ENCODE measurements at regions not wholly inside any gene's neighbourhood (a gene's known extent, or its start where the extent isn't known, plus 50 kb on each side); places are given as distances from the start of the nearest gene placed in this dataset.
"Not testable (repeated sequence)": the region's sequence is repeated elsewhere in the genome, so short reads cannot be mapped to it uniquely, and the experiment has no call there.

- no peak for DNase-seq
Measured at GRCh38 chr14:30387871-30388270, 171.1 kb upstream of the G2E3 start.

GRCh38 chr14:30389134-30389876, 169.7 kb upstream of the G2E3 start:
- no peak for DNase-seq

- peak; percentile 4 for DNase-seq
Measured at GRCh38 chr14:30389877-30390385, 169.0 kb upstream of the G2E3 start.

GRCh38 chr14:30395065-30395464, 163.9 kb upstream of the G2E3 start:
- DNase-seq: no peak

GRCh38 chr14:30402846-30403245, 156.1 kb upstream of the G2E3 start:
- DNase-seq: no peak

GRCh38 chr14:30403791-30404190, 155.2 kb upstream of the G2E3 start:
- no peak for DNase-seq

- not testable (repeated sequence) for DNase-seq
Measured at GRCh38 chr14:30409508-30410015, 149.4 kb upstream of the G2E3 start.

- no peak for DNase-seq
Measured at GRCh38 chr14:30410986-30411385, 148.0 kb upstream of the G2E3 start.

- not testable (repeated sequence) for DNase-seq
Measured at GRCh38 chr14:30413184-30413583, 145.8 kb upstream of the G2E3 start.

- DNase-seq: no peak
Measured at GRCh38 chr14:30417121-30417520, 141.8 kb upstream of the G2E3 start.

GRCh38 chr14:30417999-30418398, 141.0 kb upstream of the G2E3 start:
- no peak for DNase-seq

GRCh38 chr14:30419037-30419436, 139.9 kb upstream of the G2E3 start:
- no peak for DNase-seq

- no peak for DNase-seq
Measured at GRCh38 chr14:30420515-30420914, 138.4 kb upstream of the G2E3 start.

- no peak for DNase-seq
Measured at GRCh38 chr14:30426463-30426862, 132.5 kb upstream of the G2E3 start.

GRCh38 chr14:30427401-30427800, 131.6 kb upstream of the G2E3 start:
- DNase-seq: no peak

- no peak for DNase-seq
Measured at GRCh38 chr14:30427846-30428245, 131.1 kb upstream of the G2E3 start.

GRCh38 chr14:30431552-30431951, 127.4 kb upstream of the G2E3 start:
- DNase-seq: no peak

GRCh38 chr14:30440961-30441360, 118.0 kb upstream of the G2E3 start:
- DNase-seq: no peak

GRCh38 chr14:30443368-30444007, 115.5 kb upstream of the G2E3 start:
- peak; percentile 55 for DNase-seq

- DNase-seq: no peak
Measured at GRCh38 chr14:30444451-30444850, 114.5 kb upstream of the G2E3 start.

- peak; percentile 50 for DNase-seq
Measured at GRCh38 chr14:30445011-30445793, 113.8 kb upstream of the G2E3 start.

GRCh38 chr14:30445852-30446251, 113.1 kb upstream of the G2E3 start:
- DNase-seq: no peak

Data from NCI-H1092 treated with DMSO at 0.1 percent for 48 hours (cell line).